ENCODE measurements at regions not wholly inside any gene's neighbourhood (a gene's known extent, or its start where the extent isn't known, plus 50 kb on each side); places are given as distances from the start of the nearest gene placed in this dataset.
"Not testable (repeated sequence)": the region's sequence is repeated elsewhere in the genome, so short reads cannot be mapped to it uniquely, and the experiment has no call there.

DNA sequence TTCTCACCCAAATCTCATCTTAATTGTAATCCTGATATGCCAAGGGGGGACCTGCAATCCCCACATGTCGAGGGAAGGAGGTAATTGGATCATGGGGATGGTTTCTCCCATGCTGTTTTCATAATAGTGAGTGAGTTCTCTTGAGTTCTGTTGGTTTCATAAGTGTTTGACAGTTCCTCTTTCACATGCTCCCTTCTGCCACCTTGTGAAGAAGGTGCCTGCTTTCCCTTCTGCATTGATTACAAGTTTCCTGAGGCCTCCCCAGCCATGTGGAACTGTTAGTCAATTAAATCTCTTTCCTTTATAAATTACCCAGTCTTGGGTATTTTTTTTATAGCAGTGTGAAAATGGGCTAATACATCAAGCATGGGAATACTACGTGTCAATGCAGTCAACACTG lies 925.0 kb upstream of the MAN1A1 start:
- Histone ChIP-seq H3K27me3 (no peaks in the 10 kb centered on the region), H3K27ac (no peak overlapping the region), H3K4me3 (no peak overlapping the region), H3K36me3 (no peaks in the 10 kb centered on the region), H3K9me3 (peaks cover 0 to 4% (median 0%) of the 10 kb centered on the region in 4 donors), H3K4me1 (no peaks in the 10 kb centered on the region)
- no peak for DNase-seq (ENCODE audit: low spot score in 2 of 2)
- TF ChIP-seq, protein P1, sequence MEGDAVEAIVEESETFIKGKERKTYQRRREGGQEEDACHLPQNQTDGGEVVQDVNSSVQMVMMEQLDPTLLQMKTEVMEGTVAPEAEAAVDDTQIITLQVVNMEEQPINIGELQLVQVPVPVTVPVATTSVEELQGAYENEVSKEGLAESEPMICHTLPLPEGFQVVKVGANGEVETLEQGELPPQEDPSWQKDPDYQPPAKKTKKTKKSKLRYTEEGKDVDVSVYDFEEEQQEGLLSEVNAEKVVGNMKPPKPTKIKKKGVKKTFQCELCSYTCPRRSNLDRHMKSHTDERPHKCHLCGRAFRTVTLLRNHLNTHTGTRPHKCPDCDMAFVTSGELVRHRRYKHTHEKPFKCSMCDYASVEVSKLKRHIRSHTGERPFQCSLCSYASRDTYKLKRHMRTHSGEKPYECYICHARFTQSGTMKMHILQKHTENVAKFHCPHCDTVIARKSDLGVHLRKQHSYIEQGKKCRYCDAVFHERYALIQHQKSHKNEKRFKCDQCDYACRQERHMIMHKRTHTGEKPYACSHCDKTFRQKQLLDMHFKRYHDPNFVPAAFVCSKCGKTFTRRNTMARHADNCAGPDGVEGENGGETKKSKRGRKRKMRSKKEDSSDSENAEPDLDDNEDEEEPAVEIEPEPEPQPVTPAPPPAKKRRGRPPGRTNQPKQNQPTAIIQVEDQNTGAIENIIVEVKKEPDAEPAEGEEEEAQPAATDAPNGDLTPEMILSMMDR (IDR thresholded peaks at IDR 0.05), result no peak
- no peak for TF ChIP-seq EP300 (IDR thresholded peaks at IDR 0.05)
- TF ChIP-seq POLR2A (IDR thresholded peaks at IDR 0.05), result no peak
- 64 to 67% methylated on average over 2 of the region's 2 CpGs for WGBS, 2 donors

DNA sequence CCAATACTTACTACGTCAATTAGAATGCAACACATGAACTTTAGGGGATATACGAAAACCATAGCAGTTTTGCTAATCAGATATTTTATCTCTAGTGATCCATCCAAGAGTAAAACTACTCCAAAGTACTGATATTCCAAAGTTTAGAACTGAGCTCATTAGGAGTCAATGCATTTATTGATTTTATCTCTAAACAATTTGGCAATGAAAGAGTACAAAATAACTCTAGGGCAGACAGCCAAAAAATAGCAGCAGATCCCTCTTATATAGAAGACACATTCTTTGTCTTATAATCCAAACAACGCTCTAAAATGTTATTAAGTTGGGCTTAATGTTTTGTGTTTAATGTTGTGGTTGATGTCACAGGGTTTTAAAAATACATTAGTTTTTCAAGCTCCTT lies 923.9 kb upstream of the MAN1A1 start:
- TF ChIP-seq POLR2A (IDR thresholded peaks at IDR 0.05) (no peak), EP300 (IDR thresholded peaks at IDR 0.05) (no peak)
- TF ChIP-seq, protein P1 (IDR thresholded peaks at IDR 0.05), result no peak
- DNase-seq (ENCODE audit: low spot score in 2 of 2), result no peak

DNA sequence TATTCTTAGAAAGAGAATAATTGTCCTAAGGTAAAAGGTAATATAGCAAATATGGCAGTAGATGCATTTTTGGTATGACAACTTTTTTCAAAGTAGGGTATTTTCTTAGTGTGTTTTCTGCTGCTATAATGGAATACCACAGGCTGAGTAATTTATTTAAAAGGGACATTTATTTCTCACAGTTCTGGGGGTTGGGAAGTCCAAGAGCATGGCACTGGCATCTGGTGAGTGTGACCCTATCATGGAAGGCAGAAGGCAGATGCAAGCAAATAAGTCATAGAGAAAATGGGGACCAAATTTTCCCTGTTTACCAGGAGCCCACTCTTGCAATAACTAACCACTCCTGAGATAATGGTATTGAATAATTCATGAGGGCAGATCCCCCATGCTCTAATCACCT lies 922.5 kb upstream of the MAN1A1 start:
- H3K27me3 ChIP-seq, result no peaks in the 10 kb centered on the region
- H3K4me1 ChIP-seq, result no peaks in the 10 kb centered on the region
- TF ChIP-seq, protein P1 (IDR thresholded peaks at IDR 0.05), result no peak
- TF ChIP-seq EP300 (IDR thresholded peaks at IDR 0.05) (no peak), POLR2A (IDR thresholded peaks at IDR 0.05) (no peak)
- H3K4me3 ChIP-seq, result no peak overlapping the region
- H3K36me3 ChIP-seq, result no peaks in the 10 kb centered on the region
- no peak for DNase-seq (ENCODE audit: low spot score in 2 of 2)
- no peak overlapping the region for H3K27ac ChIP-seq
- peaks cover 0 to 4% (median 0%) of the 10 kb centered on the region in 4 donors for H3K9me3 ChIP-seq

More for the DNA sequence above, 923.9 kb upstream of the MAN1A1 start:
- peaks cover 0 to 4% (median 0%) of the 10 kb centered on the region in 4 donors for H3K9me3 ChIP-seq
- H3K36me3 ChIP-seq, result no peaks in the 10 kb centered on the region
- no peaks in the 10 kb centered on the region for H3K27me3 ChIP-seq
- no peaks in the 10 kb centered on the region for H3K4me1 ChIP-seq
- no peak overlapping the region for H3K27ac ChIP-seq
- H3K4me3 ChIP-seq, result no peak overlapping the region
- 72 to 77% methylated on average over 3 of the region's 3 CpGs for WGBS, 2 donors

DNA sequence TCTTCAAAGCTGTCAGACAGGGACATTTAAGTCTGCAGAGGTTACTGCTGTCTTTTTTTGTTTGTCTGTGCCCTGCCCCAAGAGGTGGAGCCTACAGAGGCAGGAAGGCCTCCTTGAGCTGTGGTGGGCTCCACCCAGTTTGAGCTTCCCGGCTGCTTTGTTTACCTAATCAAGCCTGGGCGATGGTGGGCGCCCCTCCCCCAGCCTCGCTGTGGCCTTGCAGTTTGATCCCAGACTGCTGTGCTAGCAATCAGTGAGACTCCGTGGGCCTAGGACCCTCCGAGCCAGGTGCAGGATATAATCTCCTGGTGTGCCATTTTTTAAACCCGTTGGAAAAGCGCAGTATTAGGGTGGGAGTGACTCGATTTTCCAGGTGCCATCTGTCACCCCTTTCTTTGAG lies 918.7 kb upstream of the MAN1A1 start:
- WGBS, 2 donors, result 88 to 91% methylated on average over 8 to 9 of the region's 9 CpGs
- not testable (repeated sequence) for H3K4me1 ChIP-seq; H3K36me3 ChIP-seq; H3K4me3 ChIP-seq; DNase-seq (ENCODE audit: low spot score in 2 of 2); H3K27ac ChIP-seq; H3K9me3 ChIP-seq; H3K27me3 ChIP-seq

DNA sequence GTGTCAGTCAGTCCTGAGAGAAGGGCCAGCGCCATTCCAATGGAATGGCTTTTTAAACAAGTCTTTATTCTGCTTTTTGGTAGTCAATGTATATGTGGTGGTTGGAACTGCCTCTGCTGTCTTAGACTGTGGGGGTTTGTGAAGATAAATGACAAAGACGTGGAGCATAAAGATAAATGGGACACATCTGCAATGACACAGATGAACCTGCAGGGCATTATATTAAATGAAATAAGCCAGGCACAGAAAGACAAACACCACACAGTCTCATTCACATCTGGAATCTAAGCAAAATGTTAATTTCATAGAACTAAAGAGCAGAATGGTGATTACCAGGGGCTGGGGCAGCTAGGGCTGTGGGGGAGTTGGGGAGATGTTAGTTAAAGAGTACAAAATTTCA lies 912.8 kb upstream of the MAN1A1 start:
- 82 to 94% methylated on average over 2 of the region's 2 CpGs for WGBS, 2 donors
- Histone ChIP-seq H3K4me1 (no peaks in the 10 kb centered on the region), H3K36me3 (no peaks in the 10 kb centered on the region), H3K9me3 (no peaks in the 10 kb centered on the region), H3K27me3 (no peaks in the 10 kb centered on the region), H3K27ac (no peak overlapping the region), H3K4me3 (no peak overlapping the region)
- TF ChIP-seq, protein P1 (IDR thresholded peaks at IDR 0.05), result no peak
- TF ChIP-seq EP300 (IDR thresholded peaks at IDR 0.05) (no peak), POLR2A (IDR thresholded peaks at IDR 0.05) (no peak)
- DNase-seq (ENCODE audit: low spot score in 2 of 2), result no peak

DNA sequence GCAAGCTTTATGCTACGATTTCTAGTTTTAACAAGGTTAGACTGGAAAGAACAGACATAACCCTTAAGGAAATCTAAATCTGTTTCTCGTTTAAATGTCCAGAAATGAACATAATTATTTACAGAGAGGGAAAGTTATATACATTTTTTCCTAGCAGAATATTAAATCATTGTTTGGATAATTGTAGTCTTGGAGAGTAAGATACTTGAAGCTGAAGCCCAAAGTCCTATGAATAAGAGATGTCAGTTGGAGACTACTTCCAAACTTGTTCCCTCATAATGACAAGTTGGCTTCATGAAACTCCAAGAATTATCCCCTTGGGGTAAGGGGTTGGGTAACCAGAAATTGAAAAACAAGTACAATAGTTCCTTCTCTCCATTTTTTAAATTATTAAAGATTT lies 911.1 kb upstream of the MAN1A1 start:
- Histone ChIP-seq H3K36me3 (no peaks in the 10 kb centered on the region), H3K4me3 (no peak overlapping the region), H3K4me1 (no peaks in the 10 kb centered on the region), H3K9me3 (no peaks in the 10 kb centered on the region), H3K27ac (no peak overlapping the region), H3K27me3 (no peaks in the 10 kb centered on the region)
- no peak for DNase-seq (ENCODE audit: low spot score in 2 of 2)
- 55 to 58% methylated on average over 2 of the region's 2 CpGs for WGBS, 2 donors
- TF ChIP-seq EP300 (IDR thresholded peaks at IDR 0.05), result no peak
- TF ChIP-seq POLR2A (IDR thresholded peaks at IDR 0.05), result no peak
- TF ChIP-seq, protein P1 (IDR thresholded peaks at IDR 0.05), result no peak

Data from tibial nerve (tissue), 4 donors.